Neural cell (in vitro differentiated cells): ENCODE measurements at regions not wholly inside any gene's neighbourhood (a gene's known extent, or its start where the extent isn't known, plus 50 kb on each side); places are given as distances from the start of the nearest gene placed in this dataset.

Source experiments
- EP300 ChIP-seq: fragments of 450-650 bp; conservative IDR thresholded peaks from 2 replicates; pipeline ENCODE4 v1.6.1; 2014; ENCODE audit warnings: antibody characterized with exemption, mild to moderate bottlenecking, moderate library complexity; ENCODE audit not compliant: poor library complexity, severe bottlenecking
- EZH2 ChIP-seq: fragments of 200-600, 300-800 bp; shearing (Covaris generic), sonication (generic); IDR thresholded peaks from 2 replicates; pipeline ENCODE4 v1.6.1; 2014; ENCODE audit warnings: antibody characterized with exemption, low read length, borderline replicate concordance, mild to moderate bottlenecking; ENCODE audit not compliant: insufficient read depth, poor library complexity, severe bottlenecking
- MXI1 ChIP-seq: fragments of 450-650 bp; conservative IDR thresholded peaks from 2 replicates; pipeline ENCODE4 v1.6.1; 2014; ENCODE audit warnings: antibody characterized with exemption, mild to moderate bottlenecking; ENCODE audit not compliant: poor library complexity, severe bottlenecking
- POLR2AphosphoS5 ChIP-seq: IDR thresholded peaks from 2 replicates; pipeline ENCODE4 v1.6.1; 2012
- REST ChIP-seq: IDR thresholded peaks from 2 replicates; pipeline ENCODE4 v1.6.1; 2012; ENCODE audit warnings: borderline replicate concordance
- SMC3 ChIP-seq: fragments of 450-650 bp; conservative IDR thresholded peaks from 2 replicates; pipeline ENCODE4 v1.6.1; 2014; ENCODE audit warnings: antibody characterized with exemption, mild to moderate bottlenecking, moderate library complexity; ENCODE audit not compliant: poor library complexity
- TAF1 ChIP-seq: IDR thresholded peaks from 2 replicates; pipeline ENCODE4 v1.6.1; 2012; ENCODE audit warnings: low read depth
- TF ChIP-seq, protein P1 (sequence below): fragments of 450-650 bp; IDR thresholded peaks from 2 replicates; pipeline ENCODE4 v1.5.1; 2014; ENCODE audit warnings: antibody characterized with exemption, mild to moderate bottlenecking, moderate library complexity; ENCODE audit not compliant: poor library complexity, severe bottlenecking

- no peak for TF ChIP-seq EZH2
- TF ChIP-seq, protein P1, sequence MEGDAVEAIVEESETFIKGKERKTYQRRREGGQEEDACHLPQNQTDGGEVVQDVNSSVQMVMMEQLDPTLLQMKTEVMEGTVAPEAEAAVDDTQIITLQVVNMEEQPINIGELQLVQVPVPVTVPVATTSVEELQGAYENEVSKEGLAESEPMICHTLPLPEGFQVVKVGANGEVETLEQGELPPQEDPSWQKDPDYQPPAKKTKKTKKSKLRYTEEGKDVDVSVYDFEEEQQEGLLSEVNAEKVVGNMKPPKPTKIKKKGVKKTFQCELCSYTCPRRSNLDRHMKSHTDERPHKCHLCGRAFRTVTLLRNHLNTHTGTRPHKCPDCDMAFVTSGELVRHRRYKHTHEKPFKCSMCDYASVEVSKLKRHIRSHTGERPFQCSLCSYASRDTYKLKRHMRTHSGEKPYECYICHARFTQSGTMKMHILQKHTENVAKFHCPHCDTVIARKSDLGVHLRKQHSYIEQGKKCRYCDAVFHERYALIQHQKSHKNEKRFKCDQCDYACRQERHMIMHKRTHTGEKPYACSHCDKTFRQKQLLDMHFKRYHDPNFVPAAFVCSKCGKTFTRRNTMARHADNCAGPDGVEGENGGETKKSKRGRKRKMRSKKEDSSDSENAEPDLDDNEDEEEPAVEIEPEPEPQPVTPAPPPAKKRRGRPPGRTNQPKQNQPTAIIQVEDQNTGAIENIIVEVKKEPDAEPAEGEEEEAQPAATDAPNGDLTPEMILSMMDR: no peak
- TF ChIP-seq SMC3: no peak
- TF ChIP-seq TAF1: no peak
- TF ChIP-seq POLR2AphosphoS5: no peak
- TF ChIP-seq MXI1: no peak
- no peak for TF ChIP-seq EP300
- TF ChIP-seq REST: no peak
Measured at GRCh38 chr11:24153337-24153736, 343.5 kb upstream of the LUZP2 start.
